GM18868 (cell line): ENCODE measurements at regions not wholly inside any gene's neighbourhood (a gene's known extent, or its start where the extent isn't known, plus 50 kb on each side); places are given as distances from the start of the nearest gene placed in this dataset.

ENCODE experiments used
- ATAC-seq: cut with Tn5 transposase; IDR thresholded peaks from one replicate; pipeline ENCODE4 v1.9.1; 2021; ENCODE audit warnings: mild to moderate bottlenecking, moderate library complexity; ENCODE audit not compliant: unreplicated experiment

GRCh38 chr3:174639970-174640369, 219.2 kb upstream of the NAALADL2 start:
- ATAC-seq: no peak

GRCh38 chr3:174640932-174641331, 218.2 kb upstream of the NAALADL2 start:
- ATAC-seq: no peak

- no peak for ATAC-seq
Observed at GRCh38 chr3:174644287-174644686, 214.8 kb upstream of the NAALADL2 start.

- no peak for ATAC-seq
Observed at GRCh38 chr3:174651951-174652350, 207.2 kb upstream of the NAALADL2 start.

GRCh38 chr3:174659511-174659910, 199.6 kb upstream of the NAALADL2 start:
- ATAC-seq: no peak

- no peak for ATAC-seq
Observed at GRCh38 chr3:174662653-174663052, 196.5 kb upstream of the NAALADL2 start.

GRCh38 chr3:174667386-174667785, 191.7 kb upstream of the NAALADL2 start:
- no peak for ATAC-seq

GRCh38 chr3:174675406-174675805, 183.7 kb upstream of the NAALADL2 start:
- no peak for ATAC-seq

- ATAC-seq: no peak
Observed at GRCh38 chr3:174681784-174682183, 177.3 kb upstream of the NAALADL2 start.

GRCh38 chr3:174685796-174686195, 173.3 kb upstream of the NAALADL2 start:
- ATAC-seq: no peak

GRCh38 chr3:174697310-174697709, 161.8 kb upstream of the NAALADL2 start:
- ATAC-seq: no peak

GRCh38 chr3:174700736-174701135, 158.4 kb upstream of the NAALADL2 start:
- ATAC-seq: no peak

GRCh38 chr3:174710612-174711011, 148.5 kb upstream of the NAALADL2 start:
- ATAC-seq: no peak

- ATAC-seq: no peak
Observed at GRCh38 chr3:174715386-174715785, 143.7 kb upstream of the NAALADL2 start.

- ATAC-seq: no peak
Observed at GRCh38 chr3:174716956-174717505, 142.1 kb upstream of the NAALADL2 start.

- ATAC-seq: no peak
Observed at GRCh38 chr3:174720717-174721116, 138.4 kb upstream of the NAALADL2 start.

GRCh38 chr3:174725303-174725702, 133.8 kb upstream of the NAALADL2 start:
- ATAC-seq: no peak

- ATAC-seq: no peak
Observed at GRCh38 chr3:174737966-174738365, 121.2 kb upstream of the NAALADL2 start.

- ATAC-seq: no peak
Observed at GRCh38 chr3:174749143-174749542, 110.0 kb upstream of the NAALADL2 start.

GRCh38 chr3:174755833-174756829, 103.0 kb upstream of the NAALADL2 start:
- ATAC-seq: no peak

GRCh38 chr3:174758943-174759342, 100.2 kb upstream of the NAALADL2 start:
- ATAC-seq: no peak

GRCh38 chr3:174767406-174767805, 91.7 kb upstream of the NAALADL2 start:
- ATAC-seq: no peak
